Gastroesophageal sphincter (tissue), 4 donors: ENCODE measurements at regions not wholly inside any gene's neighbourhood (a gene's known extent, or its start where the extent isn't known, plus 50 kb on each side); places are given as distances from the start of the nearest gene placed in this dataset.

Source experiments
- ATAC-seq: fragments of 150-250 bp; one replicate; pipeline ENCODE4 v1.9.1; 2016; ENCODE audit warnings: mild to moderate bottlenecking, moderate library complexity
- H3K27ac ChIP-seq, 4 donors: fragments of 200-600 bp; sonication (generic) in 3 of 4; 1 replicate in 3 of 4; 2 replicates in 1 of 4; pipeline ENCODE4 v1.5.1; 2016 to 2019
- H3K27me3 ChIP-seq: fragments of 200-600 bp; sonication (generic); one replicate; pipeline ENCODE4 v1.5.1; 2019
- H3K36me3 ChIP-seq, 2 donors: fragments of 200-600 bp; sonication (generic); one replicate each; pipeline ENCODE4 v1.5.1; 2019; ENCODE audit warnings: control low read depth in 1 of 2
- H3K4me1 ChIP-seq, 3 donors: fragments of 200-600 bp; sonication (generic); 1 replicate in 2 of 3; 2 replicates in 1 of 3; pipeline ENCODE4 v1.5.1; 2016 to 2019; ENCODE audit warnings: control low read depth in 2 of 3
- H3K4me3 ChIP-seq, 2 donors: fragments of 200-600 bp; sonication (generic); one replicate each; pipeline ENCODE4 v1.5.1; 2019; ENCODE audit warnings: mild to moderate bottlenecking in 1 of 2, moderate library complexity in 1 of 2
- H3K9me3 ChIP-seq, 3 donors: fragments of 200-600 bp; sonication (generic); one replicate each; pipeline ENCODE4 v1.5.1; 2017 to 2019; ENCODE audit warnings: control low read depth in 2 of 3
- CTCF ChIP-seq, 4 experiments: fragments of 200-600 bp in 2 of 4; fragments of 450-650 bp in 2 of 4; sonication (generic) in 1 of 4; IDR thresholded peaks; one replicate each; pipeline ENCODE4 v1.5.1; 2017 to 2019; ENCODE audit warnings: antibody characterized with exemption in 4 of 4, mild to moderate bottlenecking in 2 of 4, moderate library complexity in 2 of 4
- EP300 ChIP-seq: sonication (generic); formaldehyde crosslinking; IDR thresholded peaks from one replicate; pipeline ENCODE4 v1.6.1; 2017; ENCODE audit warnings: antibody characterized with exemption, mild to moderate bottlenecking
- POLR2A ChIP-seq, 2 donors: fragments of 450-650 bp; IDR thresholded peaks; one replicate each; pipeline ENCODE4 v1.6.1; 2017; ENCODE audit warnings: antibody characterized with exemption in 2 of 2, mild to moderate bottlenecking in 2 of 2, moderate library complexity in 1 of 2
- POLR2AphosphoS5 ChIP-seq: sonication (generic); formaldehyde crosslinking; IDR thresholded peaks from one replicate; pipeline ENCODE4 v1.6.1; 2017; ENCODE audit warnings: antibody characterized with exemption
- WGBS, 2 donors: methylation state at CpG; one replicate each; pipeline ENCODE4 v1.1.5; 2018; ENCODE audit warnings: low coverage in 1 of 2; 5-methylcytosine and 5-hydroxymethylcytosine counted together

- H3K4me1 ChIP-seq: no peaks in the 10 kb centered on the region
- H3K9me3 ChIP-seq: no peaks in the 10 kb centered on the region
- WGBS, 2 donors: 80 to 85% methylated on average over 2 to 7 of the region's 7 CpGs
- no peak for ATAC-seq
- H3K36me3 ChIP-seq: no peaks in the 10 kb centered on the region
- no peak overlapping the region for H3K27ac ChIP-seq
- no peaks in the 10 kb centered on the region for H3K27me3 ChIP-seq
- H3K4me3 ChIP-seq: no peak overlapping the region
- TF ChIP-seq CTCF (IDR thresholded peaks at IDR 0.05): no peak
- no peak for TF ChIP-seq EP300
- no peak for TF ChIP-seq POLR2A (IDR thresholded peaks at IDR 0.05)
- TF ChIP-seq POLR2AphosphoS5: no peak
These were observed 300.2 kb upstream of the JARID2 start for GRCh38 chr6:14945461-14946185.

GRCh38 chr6:14946753-14947152 lies 299.1 kb upstream of the JARID2 start:
- Histone ChIP-seq H3K4me3 (no peak overlapping the region), H3K9me3 (no peaks in the 10 kb centered on the region), H3K4me1 (no peaks in the 10 kb centered on the region), H3K27ac (no peak overlapping the region), H3K36me3 (no peaks in the 10 kb centered on the region), H3K27me3 (no peaks in the 10 kb centered on the region)
- WGBS, 2 donors: 89% methylated on average over 4 of the region's 4 CpGs; no CpG with 5 or more reads in 1 of the 2 donors
- TF ChIP-seq POLR2A (IDR thresholded peaks at IDR 0.05) (no peak), EP300 (no peak), CTCF (IDR thresholded peaks at IDR 0.05) (no peak), POLR2AphosphoS5 (no peak)
- no peak for ATAC-seq

- no peak for ATAC-seq
- no peak for TF ChIP-seq POLR2A (IDR thresholded peaks at IDR 0.05)
- no peak for TF ChIP-seq POLR2AphosphoS5
- TF ChIP-seq EP300: no peak
- TF ChIP-seq CTCF (IDR thresholded peaks at IDR 0.05): no peak
- 82 to 85% methylated on average over 7 of the region's 7 CpGs for WGBS, 2 donors
- no peaks in the 10 kb centered on the region for H3K4me1 ChIP-seq
- no peaks in the 10 kb centered on the region for H3K27me3 ChIP-seq
- H3K4me3 ChIP-seq: no peak overlapping the region
- no peak overlapping the region for H3K27ac ChIP-seq
- H3K9me3 ChIP-seq: no peaks in the 10 kb centered on the region
- no peaks in the 10 kb centered on the region for H3K36me3 ChIP-seq
These were observed 297.2 kb upstream of the JARID2 start for GRCh38 chr6:14948586-14949245.

GRCh38 chr6:14950103-14950969 lies 295.5 kb upstream of the JARID2 start:
- H3K27me3 ChIP-seq: no peaks in the 10 kb centered on the region
- TF ChIP-seq POLR2AphosphoS5 (no peak), POLR2A (IDR thresholded peaks at IDR 0.05) (no peak), EP300 (no peak), CTCF (IDR thresholded peaks at IDR 0.05) (no peak)
- no peaks in the 10 kb centered on the region for H3K4me1 ChIP-seq
- no peak overlapping the region for H3K4me3 ChIP-seq
- WGBS, 2 donors: 88 to 92% methylated on average over 4 of the region's 4 CpGs
- H3K27ac ChIP-seq: no peak overlapping the region
- ATAC-seq: no peak
- peaks cover 0 to 9% (median 0%) of the 10 kb centered on the region in 3 donors for H3K9me3 ChIP-seq
- no peaks in the 10 kb centered on the region for H3K36me3 ChIP-seq
